H1 (cell line): ENCODE measurements at regions not wholly inside any gene's neighbourhood (a gene's known extent, or its start where the extent isn't known, plus 50 kb on each side); places are given as distances from the start of the nearest gene placed in this dataset.

Experiments used
- CTCF ChIA-PET: fragments of 300-600 bp; sonication (Branson Sonifier 250); formaldehyde crosslinking; loops from one replicate; lab custom pipeline; 2021; ENCODE audit not compliant: partially characterized antibody; lab: Charles Lee
- POLR2A ChIA-PET: fragments of 300-600 bp; sonication (Branson Sonifier 250); formaldehyde crosslinking; loops from one replicate; lab custom pipeline; 2021; ENCODE audit warnings: inconsistent platforms; ENCODE audit not compliant: partially characterized antibody; lab: Charles Lee
- DNase-seq, 2 experiments: peaks; one replicate each; pipeline versions ENCODE4 v3.0.0 to v3.0.0-alpha.2; 2010 to 2022; ENCODE audit warnings: low spot score in 2 of 2, low read depth in 1 of 2, mixed read lengths in 1 of 2
- FAIRE-seq: peaks from 2 replicates; lab custom pipeline; 2011; peaks lifted over from hg19 to GRCh38; lab: Jason Lieb, UNC
- H2AFZ ChIP-seq: 2 replicates; pipeline ENCODE4 v1.8.1; 2012; ENCODE audit warnings: low read length, inconsistent platforms
- H2AK5ac ChIP-seq: 2 replicates; pipeline ENCODE4 v1.6.1; 2013; ENCODE audit warnings: low read depth, low read length
- H2BK120ac ChIP-seq: replicated peaks from 2 replicates; pipeline ENCODE3; 2013; ENCODE audit warnings: low read depth, low read length, inconsistent platforms
- H2BK12ac ChIP-seq: 2 replicates; pipeline ENCODE4 v1.6.1; 2013; ENCODE audit warnings: low read depth, low read length
- H2BK15ac ChIP-seq: 2 replicates; pipeline ENCODE4 v1.6.1; 2013; ENCODE audit warnings: low read length
- H2BK20ac ChIP-seq: 2 replicates; pipeline ENCODE4 v1.6.1; 2013; ENCODE audit warnings: low read length
- H2BK5ac ChIP-seq: 2 replicates; pipeline ENCODE4 v1.6.1; 2013; ENCODE audit warnings: low read depth, low read length
- H3K14ac ChIP-seq: 2 replicates; pipeline ENCODE4 v1.6.1; 2013; ENCODE audit warnings: inconsistent platforms; ENCODE audit not compliant: insufficient read length
- H3K18ac ChIP-seq: 2 replicates; pipeline ENCODE4 v1.6.1; 2013; ENCODE audit warnings: low read length; ENCODE audit errors: extremely low read depth
- H3K23ac ChIP-seq: 2 replicates; pipeline ENCODE4 v1.6.1; 2013; ENCODE audit warnings: inconsistent platforms; ENCODE audit not compliant: insufficient read length
- H3K23me2 ChIP-seq: 2 replicates; pipeline ENCODE4 v1.6.1; 2013; ENCODE audit warnings: low read depth, low read length
- H3K27ac ChIP-seq: 2 replicates; pipeline ENCODE4 v1.6.1; 2011; ENCODE audit warnings: low read depth, low read length, inconsistent platforms
- H3K27me3 ChIP-seq, 4 experiments: replicated peaks in 1 of 4; 1 replicate in 1 of 4; 2 replicates in 3 of 4; pipeline versions ENCODE4 v1.6.1 to v1.8.1; 2011 to 2013; ENCODE audit warnings: low read length in 3 of 4, mild to moderate bottlenecking in 3 of 4, inconsistent platforms in 2 of 4, mixed read lengths in 2 of 4, moderate library complexity in 1 of 4; ENCODE audit not compliant: control insufficient read depth in 3 of 4, insufficient read depth in 3 of 4; ENCODE audit errors: extremely low read depth in 1 of 4
- H3K36me3 ChIP-seq, 4 experiments: 2 replicates each; pipeline versions ENCODE4 v1.6.1 to v1.8.1; 2011 to 2013; ENCODE audit warnings: mild to moderate bottlenecking in 4 of 4, low read length in 3 of 4, moderate library complexity in 2 of 4, control low read depth in 1 of 4, inconsistent platforms in 1 of 4; ENCODE audit not compliant: insufficient read depth in 4 of 4, control insufficient read depth in 2 of 4
- H3K4ac ChIP-seq: replicated peaks from 2 replicates; pipeline ENCODE3; 2013; ENCODE audit warnings: low read length, low read depth, mixed read lengths, inconsistent platforms; ENCODE audit not compliant: insufficient read length
- H3K4me1 ChIP-seq, 4 experiments: replicated peaks in 1 of 4; 1 replicate in 1 of 4; 2 replicates in 3 of 4; pipeline versions ENCODE4 v1.6.1 to v1.8.1; 2011 to 2013; ENCODE audit warnings: low read length in 3 of 4, inconsistent platforms in 2 of 4, mixed read lengths in 1 of 4; ENCODE audit not compliant: insufficient read depth in 4 of 4, control insufficient read depth in 3 of 4
- H3K4me2 ChIP-seq, 2 experiments: 2 replicates each; pipeline versions ENCODE4 v1.6.1 to v1.8.1; 2011 to 2013; ENCODE audit warnings: low read depth in 2 of 2, low read length in 2 of 2, control low read depth in 1 of 2, inconsistent platforms in 1 of 2, mild to moderate bottlenecking in 1 of 2; ENCODE audit not compliant: insufficient read depth in 1 of 2
- H3K4me3 ChIP-seq, 4 experiments: fragments of 200-600, 300-600 bp in 1 of 4; sonication (generic), shearing (Covaris generic), sonication (Bioruptor Twin) in 1 of 4; 2 replicates each; pipeline versions ENCODE4 v1.5.1 to v1.8.1; 2011 to 2016; ENCODE audit warnings: low read length in 4 of 4, low read depth in 3 of 4, control low read depth in 2 of 4, inconsistent platforms in 2 of 4, mild to moderate bottlenecking in 2 of 4, mixed read lengths in 1 of 4, moderate library complexity in 1 of 4; ENCODE audit not compliant: insufficient read depth in 2 of 4; ENCODE audit errors: extremely low read depth in 1 of 4
- H3K56ac ChIP-seq: replicated peaks from 2 replicates; pipeline ENCODE3; 2013; ENCODE audit warnings: low read depth, mild to moderate bottlenecking, mixed read lengths, low read length, inconsistent platforms; ENCODE audit not compliant: insufficient read length
- H3K79me1 ChIP-seq: 2 replicates; pipeline ENCODE4 v1.6.1; 2013; ENCODE audit warnings: low read depth, low read length, control low read depth
- H3K79me2 ChIP-seq, 2 experiments: 2 replicates each; pipeline versions ENCODE4 v1.6.1 to v1.8.1; 2012 to 2013; ENCODE audit warnings: low read length in 2 of 2, mild to moderate bottlenecking in 2 of 2, inconsistent platforms in 1 of 2; ENCODE audit not compliant: insufficient read depth in 2 of 2, control insufficient read depth in 1 of 2
- H3K9ac ChIP-seq, 4 experiments: replicated peaks in 1 of 4; 1 replicate in 1 of 4; 2 replicates in 3 of 4; pipeline versions ENCODE4 v1.6.1 to v1.8.1; 2011 to 2013; ENCODE audit warnings: low read depth in 3 of 4, low read length in 3 of 4, control low read depth in 2 of 4, mild to moderate bottlenecking in 2 of 4, moderate library complexity in 2 of 4, inconsistent platforms in 1 of 4; ENCODE audit errors: extremely low read depth in 1 of 4
- H3K9me3 ChIP-seq, 2 experiments: 2 replicates each; pipeline versions ENCODE4 v1.6.1 to v1.8.1; 2012 to 2013; ENCODE audit warnings: mild to moderate bottlenecking in 2 of 2, moderate library complexity in 2 of 2, control low read depth in 1 of 2, inconsistent platforms in 1 of 2, low read depth in 1 of 2, low read length in 1 of 2, mixed read lengths in 1 of 2; ENCODE audit not compliant: insufficient read depth in 2 of 2
- H4K20me1 ChIP-seq, 2 experiments: replicated peaks in 1 of 2; 2 replicates each; pipeline versions ENCODE3 to v1.8.1; 2011 to 2013; ENCODE audit warnings: inconsistent platforms in 2 of 2, low read length in 2 of 2, mild to moderate bottlenecking in 1 of 2; ENCODE audit not compliant: insufficient read depth in 2 of 2, control insufficient read depth in 1 of 2
- H4K5ac ChIP-seq: 2 replicates; pipeline ENCODE4 v1.6.1; 2013; ENCODE audit warnings: low read length, low read depth, mixed read lengths, inconsistent platforms; ENCODE audit not compliant: insufficient read length
- H4K8ac ChIP-seq: 2 replicates; pipeline ENCODE4 v1.8.0; 2013; ENCODE audit warnings: mild to moderate bottlenecking, moderate library complexity, low read length, inconsistent platforms; ENCODE audit not compliant: insufficient read depth; ENCODE audit errors: extremely low read depth
- H4K91ac ChIP-seq: replicated peaks from 2 replicates; pipeline ENCODE3; 2013; ENCODE audit warnings: low read length, mixed read lengths, inconsistent platforms; ENCODE audit not compliant: insufficient read length
- CREB1 ChIP-seq: IDR thresholded peaks from 2 replicates; pipeline ENCODE4 v1.6.1; 2012; ENCODE audit warnings: inconsistent platforms
- EZH2 ChIP-seq: fragments of 200-600 bp; sonication (generic); IDR thresholded peaks from 2 replicates; pipeline ENCODE4 v1.7.1; 2012; ENCODE audit warnings: low read depth, mild to moderate bottlenecking, moderate library complexity, low read length, inconsistent platforms; ENCODE audit not compliant: severe bottlenecking
- HDAC6 ChIP-seq: IDR thresholded peaks from one replicate; pipeline ENCODE4 v1.7.1; 2012; ENCODE audit warnings: low read depth, mild to moderate bottlenecking, inconsistent platforms, low read length, moderate library complexity
- KDM4A ChIP-seq: IDR thresholded peaks from one replicate; pipeline ENCODE4 v1.7.1; 2012; ENCODE audit warnings: low read depth, mild to moderate bottlenecking, moderate library complexity, low read length, inconsistent platforms; ENCODE audit not compliant: severe bottlenecking
- KDM5A ChIP-seq: fragments of 200-600 bp; IDR thresholded peaks from 2 replicates; pipeline ENCODE4 v1.7.1; 2012; ENCODE audit warnings: mild to moderate bottlenecking, low read length, inconsistent platforms, mixed read lengths
- PHF8 ChIP-seq: fragments of 200-600 bp; sonication (generic); conservative IDR thresholded peaks from 2 replicates; pipeline ENCODE4 v1.7.1; 2012; ENCODE audit warnings: low read depth, mild to moderate bottlenecking, inconsistent platforms, low read length, moderate library complexity
- POLR2AphosphoS5 ChIP-seq: IDR thresholded peaks from 2 replicates; pipeline ENCODE4 v1.6.1; 2011; ENCODE audit warnings: low read depth, low read length
- RFX5 ChIP-seq: IDR thresholded peaks from 2 replicates; pipeline ENCODE4 v1.6.1; 2011; ENCODE audit warnings: low read depth, low read length, improper control_type of control experiment, borderline replicate concordance
- SP2 ChIP-seq: IDR thresholded peaks from 2 replicates; pipeline ENCODE4 v1.6.1; 2012; ENCODE audit warnings: mild to moderate bottlenecking, low read length, inconsistent platforms
- WGBS, 2 experiments: shearing (Covaris generic) in 1 of 2; methylation state at CpG; one replicate each; pipeline versions ENCODE4 v1.1.6 to v1.1.7; 2013 to 2015; ENCODE audit warnings: low lambda C conversion rate in 2 of 2, mixed read lengths in 2 of 2, inconsistent platforms in 1 of 2, low coverage in 1 of 2, missing lambda C conversion rate in 1 of 2; ENCODE audit not compliant: insufficient replicate concordance in 2 of 2, insufficient coverage in 1 of 2, insufficient read length in 1 of 2; ENCODE audit errors: extremely low coverage in 1 of 2, missing lambda C conversion rate in 1 of 2; 5-methylcytosine and 5-hydroxymethylcytosine counted together
- TF ChIP-seq, protein P1 (sequence below): IDR thresholded peaks from 2 replicates; pipeline ENCODE4 v1.6.1; 2012; ENCODE audit warnings: inconsistent platforms

DNA sequence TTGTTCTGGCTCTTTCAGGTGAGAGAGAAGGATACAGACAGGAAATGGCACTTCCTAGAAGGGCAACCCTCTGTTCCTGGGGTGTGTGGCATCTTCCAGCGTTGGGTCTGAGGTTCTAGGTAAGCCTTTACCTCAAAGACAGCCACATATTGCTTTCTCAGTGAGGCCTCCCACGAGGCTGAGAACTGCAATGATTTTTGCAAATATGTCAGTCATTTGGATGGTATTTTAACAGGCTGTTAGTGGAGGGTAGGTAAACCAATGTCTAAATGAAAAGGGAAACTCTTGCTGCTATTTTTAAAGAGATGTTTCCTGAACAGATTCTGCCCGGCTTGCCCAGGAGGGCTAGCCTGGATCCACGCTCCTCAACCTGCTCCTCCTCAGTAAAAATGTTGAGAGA lies 240.3 kb upstream of the KLF6 start:
- Histone ChIP-seq H3K4me1 (no peaks in the 10 kb centered on the region), H2BK20ac (no peak overlapping the region), H3K23ac (no peak overlapping the region), H3K27ac (no peak overlapping the region), H2AK5ac (no peak overlapping the region), H3K36me3 (no peaks in the 10 kb centered on the region), H3K4me3 (no peak overlapping the region), H3K27me3 (no peaks in the 10 kb centered on the region), H4K91ac (no peak overlapping the region), H4K5ac (no peak overlapping the region), H2BK15ac (no peak overlapping the region), H3K23me2 (no peaks in the 10 kb centered on the region), H3K4ac (no peak overlapping the region), H2BK5ac (no peak overlapping the region), H3K9ac (no peak overlapping the region), H3K79me2 (no peaks in the 10 kb centered on the region), H2BK120ac (no peak overlapping the region), H3K14ac (no peak overlapping the region), H4K20me1 (no peaks in the 10 kb centered on the region), H3K18ac (no peak overlapping the region), H3K4me2 (no peak overlapping the region), H3K56ac (no peak overlapping the region), H3K79me1 (no peaks in the 10 kb centered on the region), H4K8ac (no peak overlapping the region), H2AFZ (no peak overlapping the region), H3K9me3 (no peaks in the 10 kb centered on the region), H2BK12ac (no peak overlapping the region)
- no peak for FAIRE-seq
- WGBS, 2 experiments, result 99% methylated on average over 4 of the region's 4 CpGs; no CpG with 5 or more reads in 1 of the 2 experiments
- TF ChIP-seq POLR2AphosphoS5, result no peak
- TF ChIP-seq KDM4A, result no peak
- no peak for TF ChIP-seq HDAC6
- TF ChIP-seq EZH2, result no peak
- TF ChIP-seq RFX5, result no peak
- no peak for TF ChIP-seq KDM5A
- no peak for TF ChIP-seq PHF8
- TF ChIP-seq, protein P1, sequence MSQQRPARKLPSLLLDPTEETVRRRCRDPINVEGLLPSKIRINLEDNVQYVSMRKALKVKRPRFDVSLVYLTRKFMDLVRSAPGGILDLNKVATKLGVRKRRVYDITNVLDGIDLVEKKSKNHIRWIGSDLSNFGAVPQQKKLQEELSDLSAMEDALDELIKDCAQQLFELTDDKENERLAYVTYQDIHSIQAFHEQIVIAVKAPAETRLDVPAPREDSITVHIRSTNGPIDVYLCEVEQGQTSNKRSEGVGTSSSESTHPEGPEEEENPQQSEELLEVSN, result no peak
- no peak for TF ChIP-seq SP2
- no peak for TF ChIP-seq CREB1
- DNase-seq, result no peak
- POLR2A ChIA-PET, result no interaction called here
- CTCF ChIA-PET, result no interaction called here
